ENCODE measurements at regions not wholly inside any gene's neighbourhood (a gene's known extent, or its start where the extent isn't known, plus 50 kb on each side); places are given as distances from the start of the nearest gene placed in this dataset.
A peak's percentile ranks its signal among the peaks of the same experiment; 100 is the strongest.
"Not testable (repeated sequence)": the region's sequence is repeated elsewhere in the genome, so short reads cannot be mapped to it uniquely, and the experiment has no call there.

GRCh38 chr5:98328015-98328414 is 445.4 kb upstream of the RGMB start:
- no peak overlapping the region for H3K4me3 ChIP-seq (ENCODE audit: low read length)
- DNase-seq (ENCODE audit: low read depth) = no peak

GRCh38 chr5:98330871-98331270 is 442.6 kb upstream of the RGMB start:
- DNase-seq (ENCODE audit: low read depth) = no peak
- no peak for TF ChIP-seq CTCF (conservative IDR thresholded peaks at IDR 0.05; ENCODE audit: low read length)

More at GRCh38 chr5:98328015-98328414, 445.4 kb upstream of the RGMB start:
- no peak for TF ChIP-seq CTCF (conservative IDR thresholded peaks at IDR 0.05; ENCODE audit: low read length)

GRCh38 chr5:98333921-98334320 is 439.5 kb upstream of the RGMB start:
- no peak overlapping the region for H3K4me3 ChIP-seq (ENCODE audit: low read length)
- no peak for TF ChIP-seq CTCF (conservative IDR thresholded peaks at IDR 0.05; ENCODE audit: low read length)
- DNase-seq (ENCODE audit: low read depth) = no peak

More at GRCh38 chr5:98330871-98331270, 442.6 kb upstream of the RGMB start:
- H3K4me3 ChIP-seq (ENCODE audit: low read length) = no peak overlapping the region

- peak; percentile 11 for DNase-seq (ENCODE audit: low read depth)
- no peak overlapping the region for H3K4me3 ChIP-seq (ENCODE audit: low read length)
- no peak for TF ChIP-seq CTCF (conservative IDR thresholded peaks at IDR 0.05; ENCODE audit: low read length)
Measured at GRCh38 chr5:98334946-98335345, 438.5 kb upstream of the RGMB start.

GRCh38 chr5:98339141-98339848 is 434.2 kb upstream of the RGMB start:
- TF ChIP-seq CTCF (conservative IDR thresholded peaks at IDR 0.05; ENCODE audit: low read length) = no peak
- H3K4me3 ChIP-seq (ENCODE audit: low read length) = no peak overlapping the region
- DNase-seq (ENCODE audit: low read depth) = no peak

- no peak overlapping the region for H3K4me3 ChIP-seq (ENCODE audit: low read length)
- no peak for TF ChIP-seq CTCF (conservative IDR thresholded peaks at IDR 0.05; ENCODE audit: low read length)
- peak; percentile 99 for DNase-seq (ENCODE audit: low read depth)
Measured at GRCh38 chr5:98341038-98342032, 432.1 kb upstream of the RGMB start.

GRCh38 chr5:98342958-98343660 is 430.4 kb upstream of the RGMB start:
- H3K4me3 ChIP-seq (ENCODE audit: low read length); DNase-seq (ENCODE audit: low read depth): not testable (repeated sequence)
